ENCODE measurements at regions not wholly inside any gene's neighbourhood (a gene's known extent, or its start where the extent isn't known, plus 50 kb on each side); places are given as distances from the start of the nearest gene placed in this dataset.

GRCh38 chr6:137651591-137652335 lies 157.6 kb upstream of the OLIG3 start:
- no peak overlapping the region for H3K18ac ChIP-seq (ENCODE audit: low read length)

GRCh38 chr6:137652961-137653705 lies 158.9 kb upstream of the OLIG3 start:
- H2AK5ac ChIP-seq (ENCODE audit: low read length) = no peak overlapping the region
- no CpG with 5 or more reads among the region's 3 CpGs for WGBS (ENCODE audit: extremely low coverage, insufficient coverage, low lambda C conversion rate)

More at GRCh38 chr6:137651591-137652335, 157.6 kb upstream of the OLIG3 start:
- Histone ChIP-seq H3K79me1 (ENCODE audit: low read length) (no peaks in the 10 kb centered on the region), H3K27me3 (ENCODE audit: insufficient read depth, low read length, poor library complexity) (no peaks in the 10 kb centered on the region), H3K4ac (ENCODE audit: low read depth, low read length) (no peak overlapping the region), H3K9ac (ENCODE audit: low read length) (no peak overlapping the region), H3K23ac (ENCODE audit: low read length) (no peak overlapping the region), H3K79me2 (ENCODE audit: control insufficient read depth, insufficient read depth, low read length) (no peaks in the 10 kb centered on the region), H2AK5ac (ENCODE audit: low read length) (no peak overlapping the region), H3K27ac (ENCODE audit: low read depth, low read length) (no peak overlapping the region), H3K36me3 (ENCODE audit: control insufficient read depth, insufficient read depth, low read length) (no peaks in the 10 kb centered on the region), H3K4me1 (ENCODE audit: control insufficient read depth, low read depth, low read length) (no peaks in the 10 kb centered on the region), H3K4me3 (ENCODE audit: low read length) (no peak overlapping the region), H2BK5ac (ENCODE audit: low read length) (no peak overlapping the region), H4K5ac (ENCODE audit: low read length) (no peak overlapping the region), H2BK15ac (replicated peaks; ENCODE audit: low read depth) (no peak overlapping the region), H3K4me2 (ENCODE audit: low read length) (no peak overlapping the region), H3K56ac (ENCODE audit: low read length) (no peak overlapping the region), H4K8ac (ENCODE audit: low read depth, low read length) (no peak overlapping the region), H2BK120ac (ENCODE audit: low read depth, low read length) (no peak overlapping the region)
- WGBS (ENCODE audit: extremely low coverage, insufficient coverage, low lambda C conversion rate) = no CpG with 5 or more reads among the region's 9 CpGs
- DNase-seq = no peak

GRCh38 chr6:137653706-137654059 lies 159.5 kb upstream of the OLIG3 start:
- Histone ChIP-seq H3K36me3 (ENCODE audit: control insufficient read depth, insufficient read depth, low read length) (no peaks in the 10 kb centered on the region), H3K9ac (ENCODE audit: low read length) (no peak overlapping the region), H2BK15ac (replicated peaks; ENCODE audit: low read depth) (no peak overlapping the region), H2BK120ac (ENCODE audit: low read depth, low read length) (no peak overlapping the region), H2BK5ac (ENCODE audit: low read length) (no peak overlapping the region), H3K4me3 (ENCODE audit: low read length) (no peak overlapping the region), H3K4ac (ENCODE audit: low read depth, low read length) (no peak overlapping the region), H3K27ac (ENCODE audit: low read depth, low read length) (no peak overlapping the region), H4K5ac (ENCODE audit: low read length) (no peak overlapping the region), H3K79me1 (ENCODE audit: low read length) (no peaks in the 10 kb centered on the region), H4K8ac (ENCODE audit: low read depth, low read length) (no peak overlapping the region), H3K4me1 (ENCODE audit: control insufficient read depth, low read depth, low read length) (no peaks in the 10 kb centered on the region), H2AK5ac (ENCODE audit: low read length) (no peak overlapping the region), H3K23ac (ENCODE audit: low read length) (no peak overlapping the region), H3K79me2 (ENCODE audit: control insufficient read depth, insufficient read depth, low read length) (no peaks in the 10 kb centered on the region), H3K56ac (ENCODE audit: low read length) (no peak overlapping the region), H3K4me2 (ENCODE audit: low read length) (no peak overlapping the region), H3K27me3 (ENCODE audit: insufficient read depth, low read length, poor library complexity) (no peaks in the 10 kb centered on the region), H3K18ac (ENCODE audit: low read length) (no peak overlapping the region)
- no CpG with 5 or more reads among the region's 3 CpGs for WGBS (ENCODE audit: extremely low coverage, insufficient coverage, low lambda C conversion rate)
- no peak for DNase-seq

More at GRCh38 chr6:137652961-137653705, 158.9 kb upstream of the OLIG3 start:
- no peak overlapping the region for H3K56ac ChIP-seq (ENCODE audit: low read length)
- DNase-seq = no peak
- no peak overlapping the region for H3K18ac ChIP-seq (ENCODE audit: low read length)
- H4K8ac ChIP-seq (ENCODE audit: low read depth, low read length) = no peak overlapping the region
- no peak overlapping the region for H3K4ac ChIP-seq (ENCODE audit: low read depth, low read length)
- no peak overlapping the region for H3K4me2 ChIP-seq (ENCODE audit: low read length)
- no peak overlapping the region for H3K9ac ChIP-seq (ENCODE audit: low read length)
- H3K27ac ChIP-seq (ENCODE audit: low read depth, low read length) = no peak overlapping the region
- no peak overlapping the region for H2BK120ac ChIP-seq (ENCODE audit: low read depth, low read length)
- H2BK5ac ChIP-seq (ENCODE audit: low read length) = no peak overlapping the region
- H4K5ac ChIP-seq (ENCODE audit: low read length) = no peak overlapping the region
- H2BK15ac ChIP-seq (replicated peaks; ENCODE audit: low read depth) = no peak overlapping the region
- H3K79me1 ChIP-seq (ENCODE audit: low read length) = no peaks in the 10 kb centered on the region
- no peaks in the 10 kb centered on the region for H3K27me3 ChIP-seq (ENCODE audit: insufficient read depth, low read length, poor library complexity)
- H3K4me3 ChIP-seq (ENCODE audit: low read length) = no peak overlapping the region
- H3K4me1 ChIP-seq (ENCODE audit: control insufficient read depth, low read depth, low read length) = no peaks in the 10 kb centered on the region
- no peaks in the 10 kb centered on the region for H3K79me2 ChIP-seq (ENCODE audit: control insufficient read depth, insufficient read depth, low read length)
- no peaks in the 10 kb centered on the region for H3K36me3 ChIP-seq (ENCODE audit: control insufficient read depth, insufficient read depth, low read length)
- H3K23ac ChIP-seq (ENCODE audit: low read length) = no peak overlapping the region

- DNase-seq = no peak
- Histone ChIP-seq H3K36me3 (ENCODE audit: control insufficient read depth, insufficient read depth, low read length) (no peaks in the 10 kb centered on the region), H3K27me3 (ENCODE audit: insufficient read depth, low read length, poor library complexity) (no peaks in the 10 kb centered on the region), H4K8ac (ENCODE audit: low read depth, low read length) (no peak overlapping the region), H3K4ac (ENCODE audit: low read depth, low read length) (no peak overlapping the region), H3K4me3 (ENCODE audit: low read length) (no peak overlapping the region), H2AK5ac (ENCODE audit: low read length) (no peak overlapping the region), H3K27ac (ENCODE audit: low read depth, low read length) (no peak overlapping the region), H3K23ac (ENCODE audit: low read length) (no peak overlapping the region), H3K4me2 (ENCODE audit: low read length) (no peak overlapping the region), H3K79me2 (ENCODE audit: control insufficient read depth, insufficient read depth, low read length) (no peaks in the 10 kb centered on the region), H3K9ac (ENCODE audit: low read length) (no peak overlapping the region), H3K56ac (ENCODE audit: low read length) (no peak overlapping the region), H2BK5ac (ENCODE audit: low read length) (no peak overlapping the region), H2BK15ac (replicated peaks; ENCODE audit: low read depth) (no peak overlapping the region), H4K5ac (ENCODE audit: low read length) (no peak overlapping the region), H3K4me1 (ENCODE audit: control insufficient read depth, low read depth, low read length) (no peaks in the 10 kb centered on the region), H3K18ac (ENCODE audit: low read length) (no peak overlapping the region), H3K79me1 (ENCODE audit: low read length) (no peaks in the 10 kb centered on the region), H2BK120ac (ENCODE audit: low read depth, low read length) (no peak overlapping the region)
- no CpG with 5 or more reads among the region's 1 CpG for WGBS (ENCODE audit: extremely low coverage, insufficient coverage, low lambda C conversion rate)
These were observed 160.3 kb upstream of the OLIG3 start for GRCh38 chr6:137654365-137654981.

- Histone ChIP-seq H3K4ac (ENCODE audit: low read depth, low read length) (no peak overlapping the region), H3K79me2 (ENCODE audit: control insufficient read depth, insufficient read depth, low read length) (no peaks in the 10 kb centered on the region), H3K56ac (ENCODE audit: low read length) (no peak overlapping the region), H3K9ac (ENCODE audit: low read length) (no peak overlapping the region), H3K79me1 (ENCODE audit: low read length) (no peaks in the 10 kb centered on the region), H2BK15ac (replicated peaks; ENCODE audit: low read depth) (no peak overlapping the region), H2AK5ac (ENCODE audit: low read length) (no peak overlapping the region), H3K4me2 (ENCODE audit: low read length) (no peak overlapping the region), H4K8ac (ENCODE audit: low read depth, low read length) (no peak overlapping the region), H3K4me1 (ENCODE audit: control insufficient read depth, low read depth, low read length) (no peaks in the 10 kb centered on the region), H3K23ac (ENCODE audit: low read length) (no peak overlapping the region), H3K27me3 (ENCODE audit: insufficient read depth, low read length, poor library complexity) (no peaks in the 10 kb centered on the region), H3K27ac (ENCODE audit: low read depth, low read length) (no peak overlapping the region), H4K5ac (ENCODE audit: low read length) (no peak overlapping the region), H2BK120ac (ENCODE audit: low read depth, low read length) (no peak overlapping the region), H3K4me3 (ENCODE audit: low read length) (no peak overlapping the region), H3K36me3 (ENCODE audit: control insufficient read depth, insufficient read depth, low read length) (no peaks in the 10 kb centered on the region), H2BK5ac (ENCODE audit: low read length) (no peak overlapping the region), H3K18ac (ENCODE audit: low read length) (no peak overlapping the region)
- DNase-seq = no peak
- WGBS (ENCODE audit: extremely low coverage, insufficient coverage, low lambda C conversion rate) = no CpG with 5 or more reads among the region's 2 CpGs
These were observed 161.1 kb upstream of the OLIG3 start for GRCh38 chr6:137655291-137655690.

Data from mesendoderm (in vitro differentiated cells).